H1 (cell line): ENCODE measurements at regions not wholly inside any gene's neighbourhood (a gene's known extent, or its start where the extent isn't known, plus 50 kb on each side); places are given as distances from the start of the nearest gene placed in this dataset.

ENCODE experiments used
- CTCF ChIA-PET: fragments of 300-600 bp; sonication (Branson Sonifier 250); formaldehyde crosslinking; loops from one replicate; lab custom pipeline; 2021; ENCODE audit not compliant: partially characterized antibody; lab: Charles Lee
- POLR2A ChIA-PET: fragments of 300-600 bp; sonication (Branson Sonifier 250); formaldehyde crosslinking; loops from one replicate; lab custom pipeline; 2021; ENCODE audit warnings: inconsistent platforms; ENCODE audit not compliant: partially characterized antibody; lab: Charles Lee
- DNase-seq, 2 experiments: peaks; one replicate each; pipeline versions ENCODE4 v3.0.0 to v3.0.0-alpha.2; 2010 to 2022; ENCODE audit warnings: low spot score in 2 of 2, low read depth in 1 of 2, mixed read lengths in 1 of 2
- FAIRE-seq: peaks from 2 replicates; lab custom pipeline; 2011; peaks lifted over from hg19 to GRCh38; lab: Jason Lieb, UNC
- H2AFZ ChIP-seq: 2 replicates; pipeline ENCODE4 v1.8.1; 2012; ENCODE audit warnings: low read length, inconsistent platforms
- H2AK5ac ChIP-seq: 2 replicates; pipeline ENCODE4 v1.6.1; 2013; ENCODE audit warnings: low read depth, low read length
- H2BK120ac ChIP-seq: replicated peaks from 2 replicates; pipeline ENCODE3; 2013; ENCODE audit warnings: low read depth, low read length, inconsistent platforms
- H2BK12ac ChIP-seq: 2 replicates; pipeline ENCODE4 v1.6.1; 2013; ENCODE audit warnings: low read depth, low read length
- H2BK15ac ChIP-seq: 2 replicates; pipeline ENCODE4 v1.6.1; 2013; ENCODE audit warnings: low read length
- H2BK20ac ChIP-seq: 2 replicates; pipeline ENCODE4 v1.6.1; 2013; ENCODE audit warnings: low read length
- H2BK5ac ChIP-seq: 2 replicates; pipeline ENCODE4 v1.6.1; 2013; ENCODE audit warnings: low read depth, low read length
- H3K14ac ChIP-seq: 2 replicates; pipeline ENCODE4 v1.6.1; 2013; ENCODE audit warnings: inconsistent platforms; ENCODE audit not compliant: insufficient read length
- H3K18ac ChIP-seq: 2 replicates; pipeline ENCODE4 v1.6.1; 2013; ENCODE audit warnings: low read length; ENCODE audit errors: extremely low read depth
- H3K23ac ChIP-seq: 2 replicates; pipeline ENCODE4 v1.6.1; 2013; ENCODE audit warnings: inconsistent platforms; ENCODE audit not compliant: insufficient read length
- H3K23me2 ChIP-seq: 2 replicates; pipeline ENCODE4 v1.6.1; 2013; ENCODE audit warnings: low read depth, low read length
- H3K27ac ChIP-seq: 2 replicates; pipeline ENCODE4 v1.6.1; 2011; ENCODE audit warnings: low read depth, low read length, inconsistent platforms
- H3K27me3 ChIP-seq, 4 experiments: replicated peaks in 1 of 4; 1 replicate in 1 of 4; 2 replicates in 3 of 4; pipeline versions ENCODE4 v1.6.1 to v1.8.1; 2011 to 2013; ENCODE audit warnings: low read length in 3 of 4, mild to moderate bottlenecking in 3 of 4, inconsistent platforms in 2 of 4, mixed read lengths in 2 of 4, moderate library complexity in 1 of 4; ENCODE audit not compliant: control insufficient read depth in 3 of 4, insufficient read depth in 3 of 4; ENCODE audit errors: extremely low read depth in 1 of 4
- H3K36me3 ChIP-seq, 4 experiments: 2 replicates each; pipeline versions ENCODE4 v1.6.1 to v1.8.1; 2011 to 2013; ENCODE audit warnings: mild to moderate bottlenecking in 4 of 4, low read length in 3 of 4, moderate library complexity in 2 of 4, control low read depth in 1 of 4, inconsistent platforms in 1 of 4; ENCODE audit not compliant: insufficient read depth in 4 of 4, control insufficient read depth in 2 of 4
- H3K4ac ChIP-seq: replicated peaks from 2 replicates; pipeline ENCODE3; 2013; ENCODE audit warnings: low read length, low read depth, mixed read lengths, inconsistent platforms; ENCODE audit not compliant: insufficient read length
- H3K4me1 ChIP-seq, 4 experiments: replicated peaks in 1 of 4; 1 replicate in 1 of 4; 2 replicates in 3 of 4; pipeline versions ENCODE4 v1.6.1 to v1.8.1; 2011 to 2013; ENCODE audit warnings: low read length in 3 of 4, inconsistent platforms in 2 of 4, mixed read lengths in 1 of 4; ENCODE audit not compliant: insufficient read depth in 4 of 4, control insufficient read depth in 3 of 4
- H3K4me2 ChIP-seq, 2 experiments: 2 replicates each; pipeline versions ENCODE4 v1.6.1 to v1.8.1; 2011 to 2013; ENCODE audit warnings: low read depth in 2 of 2, low read length in 2 of 2, control low read depth in 1 of 2, inconsistent platforms in 1 of 2, mild to moderate bottlenecking in 1 of 2; ENCODE audit not compliant: insufficient read depth in 1 of 2
- H3K4me3 ChIP-seq, 4 experiments: fragments of 200-600, 300-600 bp in 1 of 4; sonication (generic), shearing (Covaris generic), sonication (Bioruptor Twin) in 1 of 4; 2 replicates each; pipeline versions ENCODE4 v1.5.1 to v1.8.1; 2011 to 2016; ENCODE audit warnings: low read length in 4 of 4, low read depth in 3 of 4, control low read depth in 2 of 4, inconsistent platforms in 2 of 4, mild to moderate bottlenecking in 2 of 4, mixed read lengths in 1 of 4, moderate library complexity in 1 of 4; ENCODE audit not compliant: insufficient read depth in 2 of 4; ENCODE audit errors: extremely low read depth in 1 of 4
- H3K56ac ChIP-seq: replicated peaks from 2 replicates; pipeline ENCODE3; 2013; ENCODE audit warnings: low read depth, mild to moderate bottlenecking, mixed read lengths, low read length, inconsistent platforms; ENCODE audit not compliant: insufficient read length
- H3K79me1 ChIP-seq: 2 replicates; pipeline ENCODE4 v1.6.1; 2013; ENCODE audit warnings: low read depth, low read length, control low read depth
- H3K79me2 ChIP-seq, 2 experiments: 2 replicates each; pipeline versions ENCODE4 v1.6.1 to v1.8.1; 2012 to 2013; ENCODE audit warnings: low read length in 2 of 2, mild to moderate bottlenecking in 2 of 2, inconsistent platforms in 1 of 2; ENCODE audit not compliant: insufficient read depth in 2 of 2, control insufficient read depth in 1 of 2
- H3K9ac ChIP-seq, 4 experiments: replicated peaks in 1 of 4; 1 replicate in 1 of 4; 2 replicates in 3 of 4; pipeline versions ENCODE4 v1.6.1 to v1.8.1; 2011 to 2013; ENCODE audit warnings: low read depth in 3 of 4, low read length in 3 of 4, control low read depth in 2 of 4, mild to moderate bottlenecking in 2 of 4, moderate library complexity in 2 of 4, inconsistent platforms in 1 of 4; ENCODE audit errors: extremely low read depth in 1 of 4
- H3K9me3 ChIP-seq, 2 experiments: 2 replicates each; pipeline versions ENCODE4 v1.6.1 to v1.8.1; 2012 to 2013; ENCODE audit warnings: mild to moderate bottlenecking in 2 of 2, moderate library complexity in 2 of 2, control low read depth in 1 of 2, inconsistent platforms in 1 of 2, low read depth in 1 of 2, low read length in 1 of 2, mixed read lengths in 1 of 2; ENCODE audit not compliant: insufficient read depth in 2 of 2
- H4K20me1 ChIP-seq, 2 experiments: replicated peaks in 1 of 2; 2 replicates each; pipeline versions ENCODE3 to v1.8.1; 2011 to 2013; ENCODE audit warnings: inconsistent platforms in 2 of 2, low read length in 2 of 2, mild to moderate bottlenecking in 1 of 2; ENCODE audit not compliant: insufficient read depth in 2 of 2, control insufficient read depth in 1 of 2
- H4K5ac ChIP-seq: 2 replicates; pipeline ENCODE4 v1.6.1; 2013; ENCODE audit warnings: low read length, low read depth, mixed read lengths, inconsistent platforms; ENCODE audit not compliant: insufficient read length
- H4K8ac ChIP-seq: 2 replicates; pipeline ENCODE4 v1.8.0; 2013; ENCODE audit warnings: mild to moderate bottlenecking, moderate library complexity, low read length, inconsistent platforms; ENCODE audit not compliant: insufficient read depth; ENCODE audit errors: extremely low read depth
- H4K91ac ChIP-seq: replicated peaks from 2 replicates; pipeline ENCODE3; 2013; ENCODE audit warnings: low read length, mixed read lengths, inconsistent platforms; ENCODE audit not compliant: insufficient read length
- BCL11A ChIP-seq, 2 experiments: IDR thresholded peaks; one replicate each; pipeline ENCODE4 v1.6.1; 2011; ENCODE audit warnings: low read depth in 2 of 2, low read length in 2 of 2, mild to moderate bottlenecking in 2 of 2
- GTF2F1 ChIP-seq: IDR thresholded peaks from 2 replicates; pipeline ENCODE4 v1.6.1; 2012; ENCODE audit warnings: low read depth, low read length, improper control_type of control experiment, borderline replicate concordance
- WGBS, 2 experiments: shearing (Covaris generic) in 1 of 2; methylation state at CpG; one replicate each; pipeline versions ENCODE4 v1.1.6 to v1.1.7; 2013 to 2015; ENCODE audit warnings: low lambda C conversion rate in 2 of 2, mixed read lengths in 2 of 2, inconsistent platforms in 1 of 2, low coverage in 1 of 2, missing lambda C conversion rate in 1 of 2; ENCODE audit not compliant: insufficient replicate concordance in 2 of 2, insufficient coverage in 1 of 2, insufficient read length in 1 of 2; ENCODE audit errors: extremely low coverage in 1 of 2, missing lambda C conversion rate in 1 of 2; 5-methylcytosine and 5-hydroxymethylcytosine counted together

DNA sequence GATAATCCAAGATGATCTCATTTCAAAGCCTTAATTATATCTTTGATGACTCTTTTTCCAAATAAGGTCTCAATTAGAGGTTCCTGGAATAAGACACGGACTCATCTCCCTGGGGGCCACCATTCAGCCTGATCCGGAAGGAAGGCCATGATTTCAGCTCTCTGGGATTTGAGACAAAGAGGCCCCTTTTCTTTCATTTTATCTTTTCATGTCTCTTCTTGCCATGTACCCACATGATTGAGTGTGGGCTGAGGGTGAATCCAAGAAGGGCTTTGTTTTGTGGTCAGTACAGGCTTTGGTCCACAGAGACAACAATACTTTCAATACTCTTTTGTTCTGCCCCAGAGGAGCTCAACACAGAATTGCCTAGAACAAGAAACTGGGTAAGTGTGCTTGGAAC, 261.2 kb downstream of the TRIML1 start:
- FAIRE-seq: no peak
- no peaks in the 10 kb centered on the region for H3K79me2 ChIP-seq
- H3K4me1 ChIP-seq: peaks cover 3 to 12% (median 10%) of the 10 kb centered on the region in 4 experiments; a peak in 4 of 7 replicates
- no peaks in the 10 kb centered on the region for H4K20me1 ChIP-seq
- no peak overlapping the region for H3K56ac ChIP-seq
- H3K23me2 ChIP-seq: no peaks in the 10 kb centered on the region
- peak overlapping the region; percentile 42; the same call in 1 of the 2 replicates for H3K18ac ChIP-seq
- H3K4me2 ChIP-seq: peak overlapping the region; percentile 23 to 41; a peak in 1 of 4 replicates
- no peak for TF ChIP-seq BCL11A (IDR thresholded peaks at IDR 0.05; ENCODE audit: low read depth in 2 of 2, low read length in 2 of 2)
- TF ChIP-seq GTF2F1: no peak
- H3K4me3 ChIP-seq: no peak overlapping the region
- peak overlapping the region; percentile 34 for H3K4ac ChIP-seq
- H2BK20ac ChIP-seq: peak overlapping the region; percentile 98
- H2BK5ac ChIP-seq: peak overlapping the region; percentile 82; the same call in 1 of the 2 replicates
- ChIA-PET POLR2A (interaction anchor here (0.5 to 1.0 kb wide), 2 partner anchors 130 to 368 kb away, joined by 3 to 4 read pairs; no protein-coding TSS in a partner anchor), CTCF (interaction anchor here (1.0 to 1.8 kb wide), 2 partner anchors 55 to 58 kb away, joined by 3 to 4 read pairs; no protein-coding TSS in a partner anchor)
- H3K9ac ChIP-seq: no peak overlapping the region
- peak overlapping the region; percentile 74 for H2BK120ac ChIP-seq
- H3K9me3 ChIP-seq: peaks cover 0 to 2% of the 10 kb centered on the region in 2 experiments; a peak in 2 of 4 replicates
- H2AK5ac ChIP-seq: no peak overlapping the region
- H4K5ac ChIP-seq: peak overlapping the region; percentile 46
- no peak overlapping the region for H3K23ac ChIP-seq
- WGBS, 2 experiments: 56% methylated on average over 2 of the region's 2 CpGs; no CpG with 5 or more reads in 1 of the 2 experiments
- peak overlapping the region; percentile 92; the same call in 1 of the 2 replicates for H2BK12ac ChIP-seq
- peak overlapping the region; percentile 83 for H4K91ac ChIP-seq
- H3K14ac ChIP-seq: no peak overlapping the region
- no peak for DNase-seq
- H3K27me3 ChIP-seq: no peaks in the 10 kb centered on the region
- H2AFZ ChIP-seq: no peak overlapping the region; the same call in 1 of the 2 replicates
- no peaks in the 10 kb centered on the region for H3K79me1 ChIP-seq
- no peaks in the 10 kb centered on the region for H3K36me3 ChIP-seq
- H2BK15ac ChIP-seq: no peak overlapping the region
- peak overlapping the region; percentile 20; the same call in 1 of the 2 replicates for H3K27ac ChIP-seq
- no peak overlapping the region for H4K8ac ChIP-seq
